Peyer's patch (tissue), 4 donors: ENCODE measurements at regions not wholly inside any gene's neighbourhood (a gene's known extent, or its start where the extent isn't known, plus 50 kb on each side); places are given as distances from the start of the nearest gene placed in this dataset.

Experiments
- POLR2A ChIP-seq, 2 donors: fragments of 450-650 bp; IDR thresholded peaks; one replicate each; pipeline ENCODE4 v1.5.1; 2017; ENCODE audit warnings: antibody characterized with exemption in 2 of 2, mild to moderate bottlenecking in 2 of 2, moderate library complexity in 2 of 2
- TF ChIP-seq, protein P1 (sequence below), 6 experiments: fragments of 450-650 bp in 4 of 6; fragments of 200-600 bp in 2 of 6; sonication (generic) in 1 of 6; IDR thresholded peaks; one replicate each; pipeline ENCODE4 v1.5.1; 2017 to 2019; ENCODE audit warnings: antibody characterized with exemption in 6 of 6, mild to moderate bottlenecking in 3 of 6, moderate library complexity in 1 of 6

DNA sequence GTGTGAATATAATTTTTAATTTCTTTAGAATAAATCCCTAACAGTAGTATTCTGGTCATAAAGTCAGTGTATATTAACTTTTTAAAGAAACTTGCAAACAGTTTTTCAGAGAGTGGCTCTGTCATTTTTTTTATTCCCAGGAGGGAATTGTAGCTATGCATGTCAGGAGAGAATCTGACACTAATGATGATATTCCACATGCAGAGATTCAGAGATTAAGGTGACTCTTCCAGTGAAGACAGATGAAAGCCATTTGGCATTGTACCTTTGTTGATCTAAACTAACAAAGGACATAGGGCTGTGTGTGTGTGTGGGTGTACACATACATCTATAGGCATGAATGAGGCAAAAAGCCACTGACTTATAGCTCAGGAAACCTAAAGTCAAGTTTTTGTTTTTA is 99.9 kb downstream of the TNFSF13B start:
- TF ChIP-seq, protein P1, sequence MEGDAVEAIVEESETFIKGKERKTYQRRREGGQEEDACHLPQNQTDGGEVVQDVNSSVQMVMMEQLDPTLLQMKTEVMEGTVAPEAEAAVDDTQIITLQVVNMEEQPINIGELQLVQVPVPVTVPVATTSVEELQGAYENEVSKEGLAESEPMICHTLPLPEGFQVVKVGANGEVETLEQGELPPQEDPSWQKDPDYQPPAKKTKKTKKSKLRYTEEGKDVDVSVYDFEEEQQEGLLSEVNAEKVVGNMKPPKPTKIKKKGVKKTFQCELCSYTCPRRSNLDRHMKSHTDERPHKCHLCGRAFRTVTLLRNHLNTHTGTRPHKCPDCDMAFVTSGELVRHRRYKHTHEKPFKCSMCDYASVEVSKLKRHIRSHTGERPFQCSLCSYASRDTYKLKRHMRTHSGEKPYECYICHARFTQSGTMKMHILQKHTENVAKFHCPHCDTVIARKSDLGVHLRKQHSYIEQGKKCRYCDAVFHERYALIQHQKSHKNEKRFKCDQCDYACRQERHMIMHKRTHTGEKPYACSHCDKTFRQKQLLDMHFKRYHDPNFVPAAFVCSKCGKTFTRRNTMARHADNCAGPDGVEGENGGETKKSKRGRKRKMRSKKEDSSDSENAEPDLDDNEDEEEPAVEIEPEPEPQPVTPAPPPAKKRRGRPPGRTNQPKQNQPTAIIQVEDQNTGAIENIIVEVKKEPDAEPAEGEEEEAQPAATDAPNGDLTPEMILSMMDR (IDR thresholded peaks at IDR 0.05) = no peak
- TF ChIP-seq POLR2A (IDR thresholded peaks at IDR 0.05) = no peak
